HG03575 (cell line): ENCODE measurements at regions not wholly inside any gene's neighbourhood (a gene's known extent, or its start where the extent isn't known, plus 50 kb on each side); places are given as distances from the start of the nearest gene placed in this dataset.
"Not testable (repeated sequence)": the region's sequence is repeated elsewhere in the genome, so short reads cannot be mapped to it uniquely, and the experiment has no call there.

ENCODE experiments used
- ATAC-seq: cut with Tn5 transposase; IDR thresholded peaks from one replicate; pipeline ENCODE4 v1.9.1; 2021; ENCODE audit not compliant: unreplicated experiment, insufficient number of reproducible peaks, low FRiP score; ENCODE audit errors: extremely low read depth

- no peak for ATAC-seq
Observed at GRCh38 chr10:25076506-25077177, 60.2 kb downstream of the THNSL1 start.

- ATAC-seq: no peak
Observed at GRCh38 chr10:25078658-25079431, 62.4 kb downstream of the THNSL1 start.

- peak; percentile 80 for ATAC-seq
Observed at GRCh38 chr10:25080880-25081581, 64.6 kb downstream of the THNSL1 start.

DNA sequence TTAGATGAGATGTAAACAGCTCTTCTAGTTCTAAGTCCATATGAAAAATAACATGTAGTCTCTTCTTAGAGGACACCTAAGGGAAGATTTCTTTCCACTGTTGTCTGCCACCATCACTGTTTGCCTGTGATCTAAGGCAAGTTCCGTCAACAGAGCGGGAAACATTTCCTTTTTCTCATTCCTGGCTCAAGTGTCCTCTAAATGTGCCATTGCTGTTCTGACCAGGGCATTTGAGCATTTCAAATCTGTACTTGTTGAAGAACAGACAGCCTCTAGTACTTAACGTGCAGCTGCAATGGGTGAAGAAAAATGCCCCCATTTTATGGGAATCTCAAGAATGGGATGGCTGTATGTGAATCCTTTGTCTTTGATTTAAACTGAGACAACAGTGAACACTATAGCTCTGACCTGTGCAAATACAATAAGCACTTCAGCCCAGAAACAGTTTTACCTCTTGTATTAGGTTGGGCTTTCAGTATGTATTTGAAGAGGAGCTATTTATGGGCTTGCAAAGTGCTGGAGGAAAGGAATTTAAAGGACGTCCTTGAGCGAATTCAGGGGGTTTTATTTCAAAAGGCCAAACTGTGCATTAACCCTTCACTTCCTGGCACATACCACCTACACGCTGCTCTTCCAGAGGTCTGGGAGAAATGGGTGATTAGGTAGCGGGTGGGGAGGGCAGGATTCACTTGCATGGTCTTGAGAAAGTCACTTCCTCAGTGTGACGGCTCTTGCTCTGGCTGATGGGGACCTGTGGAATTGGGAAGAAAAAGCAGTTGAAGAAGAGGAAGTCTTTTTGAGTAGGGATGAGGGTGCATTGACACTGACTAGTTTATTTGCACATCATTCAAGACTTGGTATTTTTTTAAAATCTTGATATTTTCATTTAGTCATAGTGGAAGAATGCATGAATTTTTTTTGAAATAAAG, 66.1 kb downstream of the THNSL1 start:
- no peak for ATAC-seq

GRCh38 chr10:25083546-25084111, 67.2 kb downstream of the THNSL1 start:
- ATAC-seq: no peak

DNA sequence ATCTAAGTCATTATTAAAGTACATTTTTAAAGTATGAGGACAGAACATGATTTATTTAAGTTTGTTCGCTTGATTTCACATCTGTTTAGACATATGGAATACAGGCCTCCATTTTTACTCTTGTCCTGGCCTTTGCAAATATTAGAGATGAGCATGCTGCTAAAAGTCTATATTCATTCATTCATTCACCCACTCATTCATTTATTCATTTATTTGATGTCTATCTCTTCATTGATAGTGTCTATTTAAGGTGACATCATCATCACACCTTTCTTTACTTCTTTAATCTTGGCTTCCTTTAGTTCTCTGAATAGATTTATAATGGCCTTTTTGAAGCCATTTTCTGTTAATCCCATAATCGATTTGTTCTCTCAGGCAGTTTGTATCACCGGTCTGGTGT, 68.0 kb downstream of the THNSL1 start:
- ATAC-seq: no peak

GRCh38 chr10:25094590-25094989, 78.2 kb downstream of the THNSL1 start:
- no peak for ATAC-seq

GRCh38 chr10:25097669-25098411, 77.0 kb upstream of the GPR158 start:
- ATAC-seq: no peak

- no peak for ATAC-seq
Observed at GRCh38 chr10:25100141-25100540, 74.7 kb upstream of the GPR158 start.

DNA sequence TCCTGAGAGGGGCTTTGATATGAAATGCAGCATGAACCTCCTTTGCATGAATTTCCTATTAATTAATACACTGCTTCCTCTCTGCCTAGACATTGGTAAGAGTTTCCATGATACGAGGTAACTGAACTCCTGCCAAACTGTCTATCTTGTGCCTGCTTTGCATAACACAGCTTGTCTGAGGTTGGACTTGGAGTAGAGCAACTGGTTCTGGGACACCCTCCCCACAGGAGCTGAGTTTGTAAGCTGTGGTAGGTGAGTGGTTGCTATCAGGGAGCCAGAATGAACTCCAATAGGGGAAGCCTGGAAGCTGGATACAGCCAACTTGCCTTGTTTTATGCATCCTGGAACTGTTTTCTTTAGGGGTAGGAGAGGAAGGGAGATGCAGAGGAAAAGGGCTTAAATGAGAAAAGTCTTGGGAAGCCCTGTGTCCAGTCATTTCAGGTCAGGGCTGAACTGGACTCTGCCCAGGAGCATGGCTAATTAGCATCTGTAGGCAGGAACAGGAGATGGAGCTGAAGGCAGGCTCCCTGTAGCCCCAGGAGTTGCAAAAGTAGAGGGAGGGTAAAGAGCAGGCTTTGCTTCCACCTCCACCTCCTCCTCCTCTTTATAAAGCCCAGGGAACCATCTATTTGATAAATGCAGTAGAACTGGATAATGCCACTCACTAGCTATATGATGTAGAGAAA, 73.2 kb upstream of the GPR158 start:
- ATAC-seq: no peak

DNA sequence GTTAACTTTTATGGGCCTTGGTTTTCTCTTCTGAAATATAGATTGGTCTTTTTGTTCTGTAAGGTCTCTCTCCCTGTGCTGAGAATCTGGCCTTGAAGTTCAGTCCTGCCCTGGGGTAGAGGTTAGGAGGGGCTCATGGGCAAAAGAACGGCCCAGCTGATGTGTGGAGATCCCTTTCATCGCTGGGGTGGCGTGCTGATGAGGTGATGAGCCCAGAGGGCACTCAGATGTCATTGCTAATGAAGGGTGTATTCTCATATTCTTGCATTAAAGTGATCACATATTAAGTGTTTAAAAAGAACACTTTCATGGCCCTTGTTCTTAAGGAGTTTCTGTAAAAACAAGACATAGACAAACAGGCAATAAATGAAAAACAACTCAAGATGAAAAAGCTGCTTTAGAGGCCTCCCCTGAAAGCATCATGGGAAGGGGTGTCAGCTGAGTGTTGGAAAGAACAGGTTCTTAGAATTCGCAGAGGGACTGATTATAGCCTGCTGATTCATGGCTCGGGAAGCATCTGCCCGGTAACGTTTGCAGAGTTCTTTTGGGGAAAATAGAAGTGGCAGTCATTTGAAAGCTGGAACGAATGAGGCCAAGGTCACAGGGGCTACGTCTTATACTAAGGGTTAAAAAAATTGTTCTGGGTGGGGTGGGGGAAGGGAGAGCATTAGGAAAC, 72.5 kb upstream of the GPR158 start:
- ATAC-seq: no peak

DNA sequence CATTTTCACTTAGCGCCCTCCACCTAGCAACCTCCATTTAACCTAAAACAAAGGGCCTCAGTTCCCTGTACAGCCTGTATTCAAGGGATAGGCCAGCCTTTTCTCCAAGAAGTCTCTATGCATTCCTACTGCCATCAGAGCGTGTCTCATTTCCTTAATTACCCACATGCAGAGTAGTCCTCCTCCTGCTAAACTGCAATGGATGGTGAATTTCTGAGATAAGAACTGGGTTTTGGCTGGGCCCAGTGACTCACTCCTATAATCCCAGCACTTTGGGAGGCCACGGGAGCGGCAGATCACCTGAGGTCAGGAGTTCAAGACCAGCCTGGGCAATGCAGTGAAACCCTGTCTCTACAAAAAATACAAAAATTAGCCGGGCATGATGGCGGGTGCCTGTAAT, 71.1 kb upstream of the GPR158 start:
- ATAC-seq: no peak

DNA sequence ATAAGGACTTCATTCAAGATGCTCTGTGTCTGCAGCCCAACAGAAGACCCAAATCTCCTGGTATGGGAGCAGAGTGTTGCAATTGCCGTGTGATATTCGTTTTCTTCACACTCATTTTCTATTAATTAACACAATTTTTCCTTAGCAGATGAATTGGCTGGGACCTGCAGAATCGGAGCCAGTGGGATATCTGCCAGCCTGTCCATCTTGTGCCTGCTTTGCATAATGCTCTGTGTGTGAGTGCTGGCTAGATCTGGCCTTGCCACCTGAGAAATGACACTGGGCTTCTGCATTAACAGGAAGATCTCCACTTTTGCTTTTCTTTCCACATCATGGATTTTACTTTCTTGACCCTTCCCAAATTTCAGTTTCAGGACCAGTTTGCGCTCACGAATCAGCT, 70.4 kb upstream of the GPR158 start:
- ATAC-seq: no peak

- ATAC-seq: no peak
Observed at GRCh38 chr10:25105262-25105661, 69.5 kb upstream of the GPR158 start.

DNA sequence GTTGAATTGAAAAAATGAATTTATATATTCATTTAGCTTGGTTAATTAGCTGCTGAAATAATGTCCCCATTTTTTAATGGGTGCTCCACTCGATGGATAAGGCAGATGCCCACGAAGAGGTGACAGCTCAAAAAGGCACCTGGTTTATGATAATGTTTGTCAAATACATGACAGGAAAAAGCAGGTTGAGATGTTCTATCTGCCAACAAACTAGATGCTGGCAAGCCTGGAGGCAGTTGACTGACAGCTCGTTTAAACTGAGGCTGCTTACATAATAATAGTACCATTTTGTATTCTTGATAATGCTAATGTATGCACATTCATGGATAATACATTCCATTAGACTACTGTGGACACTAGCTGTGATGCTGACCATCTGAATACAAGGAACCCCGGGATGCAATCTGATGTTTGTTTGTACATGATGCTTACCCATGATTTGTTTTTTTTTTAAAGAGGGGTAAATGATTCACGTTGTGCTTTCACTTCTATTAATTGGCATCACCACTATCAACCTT, 69.0 kb upstream of the GPR158 start:
- ATAC-seq: no peak

GRCh38 chr10:25107756-25108155, 67.0 kb upstream of the GPR158 start:
- no peak for ATAC-seq

DNA sequence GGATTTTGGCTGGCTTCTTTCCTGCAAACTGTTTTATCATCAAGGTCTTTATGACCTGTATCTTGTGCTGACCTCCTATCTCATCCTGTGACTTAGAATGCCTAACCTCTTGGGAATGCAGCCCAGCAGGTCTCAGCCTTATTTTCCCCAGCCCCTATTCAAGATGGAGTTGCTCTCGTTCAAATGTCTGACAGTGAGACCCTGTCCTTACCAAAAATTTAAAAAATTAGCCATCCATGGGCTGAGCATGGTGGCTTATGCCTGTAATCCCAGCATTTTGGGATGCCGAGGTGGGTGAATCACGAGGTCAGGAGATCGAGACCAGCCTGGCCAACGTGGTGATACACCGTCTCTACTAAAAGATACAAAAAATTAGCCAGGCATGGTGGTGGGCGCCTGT, 64.9 kb upstream of the GPR158 start:
- ATAC-seq: not testable (repeated sequence)
